ENCODE measurements at regions not wholly inside any gene's neighbourhood (a gene's known extent, or its start where the extent isn't known, plus 50 kb on each side); places are given as distances from the start of the nearest gene placed in this dataset.
"Not testable (repeated sequence)": the region's sequence is repeated elsewhere in the genome, so short reads cannot be mapped to it uniquely, and the experiment has no call there.

GRCh38 chr5:135262364-135262763 is 136.7 kb downstream of the MACROH2A1 start:
- no peak for DNase-seq (ENCODE audit: extremely low spot score)
- POLR2A ChIA-PET = no interaction called here
- CTCF ChIA-PET = no interaction called here
- TF ChIP-seq CTCF (IDR thresholded peaks at IDR 0.05; ENCODE audit: control extremely low read depth, extremely low read depth, low read depth, missing control alignments) = no peak

GRCh38 chr5:135260108-135260507 is 138.9 kb downstream of the MACROH2A1 start:
- not testable (repeated sequence) for DNase-seq (ENCODE audit: extremely low spot score)

GRCh38 chr5:135255461-135256178 is 143.4 kb downstream of the MACROH2A1 start:
- POLR2A ChIA-PET = no interaction called here
- no peak for TF ChIP-seq CTCF (IDR thresholded peaks at IDR 0.05; ENCODE audit: control extremely low read depth, extremely low read depth, low read depth, missing control alignments)
- CTCF ChIA-PET = interaction anchor here (1.1 kb wide), 1 partner anchor 42 kb away, joined by 3 read pairs; no protein-coding TSS in a partner anchor
- no peak for DNase-seq (ENCODE audit: extremely low spot score)

More at GRCh38 chr5:135260108-135260507, 138.9 kb downstream of the MACROH2A1 start:
- POLR2A ChIA-PET, CTCF ChIA-PET: not testable (repeated sequence)

- DNase-seq (ENCODE audit: extremely low spot score) = no peak
- ChIA-PET CTCF (interaction anchor here (1.0 kb wide), 1 partner anchor 11 kb away, joined by 5 read pairs; no protein-coding TSS in a partner anchor), POLR2A (no interaction called here)
- TF ChIP-seq CTCF (IDR thresholded peaks at IDR 0.05; ENCODE audit: control extremely low read depth, extremely low read depth, low read depth, missing control alignments) = no peak
Measured at GRCh38 chr5:135254183-135254582, 144.8 kb downstream of the MACROH2A1 start.

GRCh38 chr5:135253601-135254178 is 145.3 kb downstream of the MACROH2A1 start:
- ChIA-PET POLR2A (no interaction called here), CTCF (interaction anchor here (1.0 kb wide), 1 partner anchor 11 kb away, joined by 5 read pairs; no protein-coding TSS in a partner anchor)
- TF ChIP-seq CTCF (IDR thresholded peaks at IDR 0.05; ENCODE audit: control extremely low read depth, extremely low read depth, low read depth, missing control alignments) = no peak
- no peak for DNase-seq (ENCODE audit: extremely low spot score)

- POLR2A ChIA-PET = no interaction called here
- CTCF ChIA-PET = no interaction called here
- no peak for TF ChIP-seq CTCF (IDR thresholded peaks at IDR 0.05; ENCODE audit: control extremely low read depth, extremely low read depth, low read depth, missing control alignments)
- no peak for DNase-seq (ENCODE audit: extremely low spot score)
Measured at GRCh38 chr5:135251093-135251492, 147.9 kb downstream of the MACROH2A1 start.

- ChIA-PET POLR2A (no interaction called here), CTCF (no interaction called here)
- DNase-seq (ENCODE audit: extremely low spot score) = no peak
- TF ChIP-seq CTCF (IDR thresholded peaks at IDR 0.05; ENCODE audit: control extremely low read depth, extremely low read depth, low read depth, missing control alignments) = no peak
Measured at GRCh38 chr5:135250671-135251070, 148.4 kb downstream of the MACROH2A1 start.

All from GM10248 (cell line).